OCI-LY3 (cell line): ENCODE measurements at regions not wholly inside any gene's neighbourhood (a gene's known extent, or its start where the extent isn't known, plus 50 kb on each side); places are given as distances from the start of the nearest gene placed in this dataset.

Experiments
- H2AFZ ChIP-seq: fragments of 200-600, 300-600 bp; shearing (Covaris generic); 2 replicates; pipeline ENCODE4 v1.6.0; 2014; ENCODE audit warnings: antibody characterized with exemption, low read depth, low read length
- H3K27ac ChIP-seq: fragments of 200-600, 300-600 bp; sonication (generic); 2 replicates; pipeline ENCODE4 v1.5.1; 2014; ENCODE audit warnings: mild to moderate bottlenecking, low read length, moderate library complexity, mixed read lengths
- H3K27me3 ChIP-seq: fragments of 200-600, 300-600 bp; sonication (generic); 2 replicates; pipeline ENCODE4 v1.6.1; 2014; ENCODE audit warnings: low read depth, low read length, mixed read lengths
- H3K36me3 ChIP-seq: fragments of 200-600, 300-600 bp; sonication (generic); replicated peaks from 2 replicates; pipeline ENCODE3; 2014; ENCODE audit warnings: low read depth, low read length, mixed read lengths
- H3K4me1 ChIP-seq: fragments of 300-600, 200-600 bp; sonication (generic); 2 replicates; pipeline ENCODE4 v1.6.1; 2014; ENCODE audit warnings: low read length, mixed read lengths
- H3K4me2 ChIP-seq: fragments of 200-600, 300-600 bp; sonication (generic); 2 replicates; pipeline ENCODE4 v1.6.1; 2014; ENCODE audit warnings: low read length, mixed read lengths
- H3K4me3 ChIP-seq: fragments of 300-600, 200-600 bp; sonication (generic); 2 replicates; pipeline ENCODE4 v1.5.1; 2014; ENCODE audit warnings: antibody characterized with exemption, mild to moderate bottlenecking, low read length, moderate library complexity
- H3K79me2 ChIP-seq: fragments of 300-600, 200-600 bp; shearing (Covaris generic); 2 replicates; pipeline ENCODE4 v1.6.1; 2014; ENCODE audit warnings: mild to moderate bottlenecking, low read length, mixed read lengths
- H3K9ac ChIP-seq: fragments of 300-600, 200-600 bp; shearing (Covaris generic); 2 replicates; pipeline ENCODE4 v1.6.0; 2014; ENCODE audit warnings: mild to moderate bottlenecking, low read length, moderate library complexity
- H3K9me3 ChIP-seq: fragments of 200-600, 300-600 bp; shearing (Covaris generic); 2 replicates; pipeline ENCODE4 v1.6.1; 2014; ENCODE audit warnings: low read length, mixed read lengths; ENCODE audit not compliant: insufficient read depth
- H4K20me1 ChIP-seq: fragments of 200-600, 300-600 bp; sonication (generic); 2 replicates; pipeline ENCODE4 v1.6.1; 2016; ENCODE audit warnings: low read length, mixed read lengths; ENCODE audit not compliant: insufficient read depth
- CTCF ChIP-seq: fragments of 200-600, 300-600 bp; sonication (generic); IDR thresholded peaks from 2 replicates; pipeline ENCODE4 v1.5.1; 2014; ENCODE audit warnings: antibody characterized with exemption, low read length, low read depth
- EZH2phosphoT487 ChIP-seq: fragments of 200-600 bp; shearing (Covaris generic); IDR thresholded peaks from 2 replicates; pipeline ENCODE4 v1.6.1; 2018; ENCODE audit warnings: antibody characterized with exemption, mixed run types, low read depth

- Histone ChIP-seq H3K27ac (no peak overlapping the region), H3K4me2 (no peak overlapping the region), H3K36me3 (no peaks in the 10 kb centered on the region), H3K4me1 (peaks cover 11% of the 10 kb centered on the region), H4K20me1 (no peaks in the 10 kb centered on the region), H3K27me3 (no peaks in the 10 kb centered on the region), H3K9ac (no peak overlapping the region), H3K9me3 (no peaks in the 10 kb centered on the region), H3K79me2 (no peaks in the 10 kb centered on the region), H2AFZ (no peak overlapping the region), H3K4me3 (no peak overlapping the region)
- no peak for TF ChIP-seq CTCF
- no peak for TF ChIP-seq EZH2phosphoT487
Measured at GRCh38 chr3:59257506-59257905, 207.7 kb upstream of the CFAP20DC start.

- no peaks in the 10 kb centered on the region for H4K20me1 ChIP-seq
- H3K36me3 ChIP-seq, result no peaks in the 10 kb centered on the region
- H3K4me1 ChIP-seq, result no peaks in the 10 kb centered on the region
- H3K4me3 ChIP-seq, result no peak overlapping the region
- no peaks in the 10 kb centered on the region for H3K79me2 ChIP-seq
- H3K9ac ChIP-seq, result no peak overlapping the region
- H2AFZ ChIP-seq, result no peak overlapping the region
- H3K4me2 ChIP-seq, result no peak overlapping the region
- no peaks in the 10 kb centered on the region for H3K27me3 ChIP-seq
- no peak for TF ChIP-seq CTCF
- no peak for TF ChIP-seq EZH2phosphoT487
- no peaks in the 10 kb centered on the region for H3K9me3 ChIP-seq
- no peak overlapping the region for H3K27ac ChIP-seq
Measured at GRCh38 chr3:59256230-59256629, 206.4 kb upstream of the CFAP20DC start.

GRCh38 chr3:59254976-59255375 is 205.2 kb upstream of the CFAP20DC start:
- no peaks in the 10 kb centered on the region for H3K36me3 ChIP-seq
- no peaks in the 10 kb centered on the region for H3K9me3 ChIP-seq
- no peaks in the 10 kb centered on the region for H3K4me1 ChIP-seq
- H3K79me2 ChIP-seq, result no peaks in the 10 kb centered on the region
- no peak overlapping the region for H3K27ac ChIP-seq
- H3K27me3 ChIP-seq, result no peaks in the 10 kb centered on the region
- TF ChIP-seq EZH2phosphoT487 (no peak), CTCF (no peak)
- no peak overlapping the region for H2AFZ ChIP-seq
- H3K9ac ChIP-seq, result no peak overlapping the region
- no peak overlapping the region for H3K4me3 ChIP-seq
- H4K20me1 ChIP-seq, result no peaks in the 10 kb centered on the region
- no peak overlapping the region for H3K4me2 ChIP-seq

GRCh38 chr3:59254433-59254832 is 204.6 kb upstream of the CFAP20DC start:
- Histone ChIP-seq H3K36me3 (no peaks in the 10 kb centered on the region), H3K27me3 (no peaks in the 10 kb centered on the region), H3K4me3 (no peak overlapping the region), H3K27ac (no peak overlapping the region), H3K79me2 (no peaks in the 10 kb centered on the region), H3K4me2 (no peak overlapping the region), H4K20me1 (no peaks in the 10 kb centered on the region), H2AFZ (no peak overlapping the region), H3K9me3 (no peaks in the 10 kb centered on the region), H3K4me1 (no peaks in the 10 kb centered on the region), H3K9ac (no peak overlapping the region)
- no peak for TF ChIP-seq CTCF
- TF ChIP-seq EZH2phosphoT487, result no peak
